ENCODE measurements at regions not wholly inside any gene's neighbourhood (a gene's known extent, or its start where the extent isn't known, plus 50 kb on each side); places are given as distances from the start of the nearest gene placed in this dataset.

DNA sequence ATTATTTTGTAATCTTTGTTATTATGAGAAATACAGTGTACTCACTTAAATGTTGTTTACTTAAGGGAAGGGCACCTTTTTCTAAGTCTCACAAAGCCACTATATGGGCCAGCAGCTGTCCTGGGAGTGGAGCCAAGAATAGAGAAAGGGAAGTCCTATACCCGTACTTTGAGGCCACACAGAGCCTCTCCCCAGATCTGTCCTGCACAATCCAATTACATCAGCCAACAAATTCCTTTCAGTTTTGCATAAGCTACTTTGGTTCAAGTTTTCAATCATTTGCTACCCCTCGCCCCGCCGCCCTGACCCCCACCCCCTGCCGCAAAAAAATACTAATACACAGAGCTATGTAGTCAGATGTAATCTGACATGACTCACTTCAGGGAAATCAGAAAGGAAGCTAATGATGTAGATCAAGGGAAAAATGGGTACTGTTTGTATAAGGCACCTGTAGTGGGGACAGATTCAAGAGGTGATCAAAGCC, 297.4 kb upstream of the NEBL start:
- intact Hi-C loops (cut with micrococcal nuclease), result no loop called here
- Mint-ChIP-seq H3K27me3 (peaks cover 6% of the 10 kb centered on the region), H3K4me3 (no peak overlapping the region), H3K4me1 (ENCODE audit: low read depth) (no peaks in the 10 kb centered on the region), H3K27ac (no peak overlapping the region), H3K36me3 (ENCODE audit: low read depth) (no peaks in the 10 kb centered on the region), H3K9me3 (peaks cover 13% of the 10 kb centered on the region)
- ChIA-PET POLR2A (no interaction called here), CTCF (no interaction called here)
- DNase-seq (no peak), ATAC-seq (no peak)
- TF ChIP-seq, protein P1, sequence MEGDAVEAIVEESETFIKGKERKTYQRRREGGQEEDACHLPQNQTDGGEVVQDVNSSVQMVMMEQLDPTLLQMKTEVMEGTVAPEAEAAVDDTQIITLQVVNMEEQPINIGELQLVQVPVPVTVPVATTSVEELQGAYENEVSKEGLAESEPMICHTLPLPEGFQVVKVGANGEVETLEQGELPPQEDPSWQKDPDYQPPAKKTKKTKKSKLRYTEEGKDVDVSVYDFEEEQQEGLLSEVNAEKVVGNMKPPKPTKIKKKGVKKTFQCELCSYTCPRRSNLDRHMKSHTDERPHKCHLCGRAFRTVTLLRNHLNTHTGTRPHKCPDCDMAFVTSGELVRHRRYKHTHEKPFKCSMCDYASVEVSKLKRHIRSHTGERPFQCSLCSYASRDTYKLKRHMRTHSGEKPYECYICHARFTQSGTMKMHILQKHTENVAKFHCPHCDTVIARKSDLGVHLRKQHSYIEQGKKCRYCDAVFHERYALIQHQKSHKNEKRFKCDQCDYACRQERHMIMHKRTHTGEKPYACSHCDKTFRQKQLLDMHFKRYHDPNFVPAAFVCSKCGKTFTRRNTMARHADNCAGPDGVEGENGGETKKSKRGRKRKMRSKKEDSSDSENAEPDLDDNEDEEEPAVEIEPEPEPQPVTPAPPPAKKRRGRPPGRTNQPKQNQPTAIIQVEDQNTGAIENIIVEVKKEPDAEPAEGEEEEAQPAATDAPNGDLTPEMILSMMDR (IDR thresholded peaks at IDR 0.05), result no peak

DNA sequence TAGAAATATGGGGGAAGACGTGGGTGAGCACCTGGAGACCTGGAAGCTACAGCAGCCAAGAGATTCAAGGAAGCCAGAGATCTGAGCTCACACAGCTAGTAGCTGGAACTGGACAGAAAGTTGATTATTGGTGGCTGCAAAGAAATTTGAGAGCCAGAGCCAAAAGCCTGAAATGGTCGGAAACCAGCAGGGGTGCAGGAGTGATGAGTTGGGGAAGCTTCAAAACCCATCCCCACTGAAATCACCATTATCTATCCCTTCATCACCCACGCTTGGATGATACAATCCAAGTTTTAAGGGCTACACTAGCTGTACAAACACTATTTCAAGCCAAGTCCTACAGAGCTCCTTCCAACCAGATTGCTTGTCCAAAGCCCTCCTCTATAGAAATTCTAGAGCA, 296.1 kb upstream of the NEBL start:
- ChIA-PET CTCF (no interaction called here), POLR2A (no interaction called here)
- H3K9me3 Mint-ChIP-seq, result peaks cover 10% of the 10 kb centered on the region
- TF ChIP-seq, protein P1 (IDR thresholded peaks at IDR 0.05), result no peak
- H3K4me1 Mint-ChIP-seq (ENCODE audit: low read depth), result no peaks in the 10 kb centered on the region
- no peak for ATAC-seq
- intact Hi-C loops (cut with micrococcal nuclease), result no loop called here
- DNase-seq, result no peak
- H3K36me3 Mint-ChIP-seq (ENCODE audit: low read depth), result peaks cover 1% of the 10 kb centered on the region
- H3K4me3 Mint-ChIP-seq, result no peak overlapping the region
- peaks cover 8% of the 10 kb centered on the region for H3K27me3 Mint-ChIP-seq
- H3K27ac Mint-ChIP-seq, result no peak overlapping the region

DNA sequence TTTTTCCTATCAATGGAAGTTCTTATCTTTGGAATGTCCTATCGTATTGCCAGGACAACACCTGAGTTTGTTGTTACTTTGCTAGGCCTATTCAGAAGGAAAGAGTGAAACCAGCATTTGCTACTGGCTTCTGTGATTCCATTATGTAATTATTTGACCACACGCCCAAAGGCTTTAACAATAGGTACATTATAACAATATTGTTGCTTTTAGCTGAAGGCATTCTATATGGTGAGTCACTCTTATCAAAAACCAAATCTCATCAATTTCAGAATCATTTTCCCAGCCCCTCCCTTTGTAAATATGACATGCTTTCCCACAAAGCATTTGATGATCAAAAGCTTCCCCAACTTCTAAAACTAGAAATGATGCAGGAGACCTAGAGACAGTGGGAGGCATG, 294.4 kb upstream of the NEBL start:
- H3K36me3 Mint-ChIP-seq (ENCODE audit: low read depth), result peaks cover 1% of the 10 kb centered on the region
- DNase-seq, result no peak
- POLR2A ChIA-PET, result no interaction called here
- no peaks in the 10 kb centered on the region for H3K4me1 Mint-ChIP-seq (ENCODE audit: low read depth)
- H3K27ac Mint-ChIP-seq, result no peak overlapping the region
- TF ChIP-seq, protein P1 (IDR thresholded peaks at IDR 0.05), result no peak
- H3K27me3 Mint-ChIP-seq, result peaks cover 8% of the 10 kb centered on the region
- no peak overlapping the region for H3K4me3 Mint-ChIP-seq
- CTCF ChIA-PET, result no interaction called here
- no peak for ATAC-seq
- intact Hi-C loops (cut with micrococcal nuclease), result no loop called here
- peaks cover 2% of the 10 kb centered on the region for H3K9me3 Mint-ChIP-seq

DNA sequence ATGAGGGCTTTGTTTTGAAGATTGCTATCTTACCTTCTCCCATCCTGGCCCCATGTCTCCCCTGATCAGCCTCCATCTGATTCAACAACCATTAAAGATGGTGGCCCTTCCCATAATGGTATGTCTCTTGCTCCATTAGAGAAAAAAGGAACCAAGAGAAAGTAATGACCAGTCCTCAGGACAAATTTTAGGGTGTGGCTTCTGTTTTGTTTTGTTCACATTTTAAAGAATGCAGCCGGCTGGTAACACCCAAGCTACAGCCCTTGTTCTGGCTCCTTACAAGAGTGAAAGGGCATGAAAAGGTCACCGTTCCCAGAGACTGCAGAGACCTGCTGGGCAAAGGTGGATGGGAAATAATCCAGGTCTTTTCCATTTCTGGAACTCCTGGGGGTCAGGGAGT, 287.9 kb upstream of the NEBL start:
- DNase-seq, result no peak
- Mint-ChIP-seq H3K27ac (no peak overlapping the region), H3K36me3 (ENCODE audit: low read depth) (peaks cover 1% of the 10 kb centered on the region), H3K4me3 (no peak overlapping the region), H3K9me3 (peaks cover 2% of the 10 kb centered on the region), H3K4me1 (ENCODE audit: low read depth) (no peaks in the 10 kb centered on the region), H3K27me3 (peaks cover 4% of the 10 kb centered on the region)
- intact Hi-C loops (cut with micrococcal nuclease), result no loop called here
- ChIA-PET POLR2A (no interaction called here), CTCF (no interaction called here)
- TF ChIP-seq, protein P1 (IDR thresholded peaks at IDR 0.05), result no peak
- no peak for ATAC-seq

DNA sequence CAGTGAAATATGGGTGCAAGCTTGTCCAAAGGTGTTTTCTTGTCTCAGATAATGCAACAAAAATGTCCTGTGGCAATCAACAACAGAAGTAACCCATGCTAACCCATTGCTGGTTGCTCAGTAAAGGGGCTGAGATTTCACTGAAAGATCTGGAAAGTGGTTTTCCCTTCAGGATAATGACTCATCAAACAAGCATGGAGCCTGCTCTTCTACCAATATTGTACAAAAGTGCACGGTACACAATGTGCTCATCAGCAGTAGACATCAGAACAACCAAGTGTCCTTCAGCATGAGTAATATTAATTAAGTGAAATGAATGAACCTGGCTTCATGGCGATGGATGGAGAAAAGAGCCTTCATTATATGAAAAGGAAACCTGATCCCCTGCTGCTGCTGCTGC, 287.1 kb upstream of the NEBL start:
- H3K9me3 Mint-ChIP-seq, result peaks cover 2% of the 10 kb centered on the region
- H3K27me3 Mint-ChIP-seq, result peaks cover 4% of the 10 kb centered on the region
- no peak for ATAC-seq
- no peak overlapping the region for H3K4me3 Mint-ChIP-seq
- POLR2A ChIA-PET, result no interaction called here
- DNase-seq, result no peak
- CTCF ChIA-PET, result no interaction called here
- intact Hi-C loops (cut with micrococcal nuclease), result no loop called here
- TF ChIP-seq, protein P1 (IDR thresholded peaks at IDR 0.05), result no peak
- no peak overlapping the region for H3K27ac Mint-ChIP-seq
- H3K36me3 Mint-ChIP-seq (ENCODE audit: low read depth), result peaks cover 1% of the 10 kb centered on the region
- H3K4me1 Mint-ChIP-seq (ENCODE audit: low read depth), result no peaks in the 10 kb centered on the region
